ENCODE measurements at regions not wholly inside any gene's neighbourhood (a gene's known extent, or its start where the extent isn't known, plus 50 kb on each side); places are given as distances from the start of the nearest gene placed in this dataset.

DNA sequence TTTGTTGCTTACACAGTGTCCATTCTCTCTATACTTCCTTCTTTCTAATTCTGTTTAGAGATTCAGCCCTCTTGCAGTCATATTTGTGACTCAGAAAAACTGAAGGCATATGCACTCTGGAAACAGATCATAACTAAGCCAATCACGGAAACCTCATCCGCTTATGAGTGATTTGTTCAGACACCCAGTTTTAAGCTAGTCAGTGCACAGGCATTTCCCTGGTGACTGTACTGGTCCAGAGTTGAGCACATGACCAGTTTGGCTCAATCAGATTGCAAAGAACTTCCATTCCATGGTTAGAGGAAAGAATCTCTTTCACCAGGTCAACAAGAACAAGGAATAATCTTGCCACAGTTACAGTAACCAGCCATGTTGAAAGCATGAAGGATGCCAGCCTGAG, 69.2 kb upstream of the SGIP1 start:
- POLR2A ChIA-PET (ENCODE audit: partially characterized antibody), result no interaction called here
- H3K14ac ChIP-seq (ENCODE audit: insufficient read length), result no peak overlapping the region
- no peak overlapping the region for H3K4me3 ChIP-seq (ENCODE audit: extremely low read depth in 1 of 4, insufficient read depth in 2 of 4, low read depth in 3 of 4, low read length in 4 of 4)
- no peak overlapping the region for H4K5ac ChIP-seq (ENCODE audit: insufficient read length, low read depth, low read length)
- H2AFZ ChIP-seq (ENCODE audit: low read length), result no peak overlapping the region
- H3K79me1 ChIP-seq (ENCODE audit: low read depth, low read length), result no peaks in the 10 kb centered on the region
- H2BK15ac ChIP-seq (ENCODE audit: low read length), result no peak overlapping the region
- whole genome bisulfite sequencing, 2 experiments (ENCODE audit: extremely low coverage in 1 of 2, insufficient coverage in 1 of 2, insufficient read length in 1 of 2, insufficient replicate concordance in 2 of 2, low coverage in 1 of 2, low lambda C conversion rate in 2 of 2, missing lambda C conversion rate in 1 of 2), result 62% methylated on average over 2 of the region's 2 CpGs; no CpG with 5 or more reads in 1 of the 2 experiments
- H4K91ac ChIP-seq (replicated peaks; ENCODE audit: insufficient read length, low read length), result no peak overlapping the region
- H3K18ac ChIP-seq (ENCODE audit: extremely low read depth, low read length), result no peak overlapping the region
- no peak overlapping the region for H3K4me2 ChIP-seq (ENCODE audit: insufficient read depth in 1 of 2, low read depth in 2 of 2, low read length in 2 of 2)
- H3K27ac ChIP-seq (ENCODE audit: low read depth, low read length), result no peak overlapping the region
- no peak overlapping the region for H3K4ac ChIP-seq (replicated peaks; ENCODE audit: insufficient read length, low read depth, low read length)
- H4K20me1 ChIP-seq (replicated peaks in 1 of 2; ENCODE audit: control insufficient read depth in 1 of 2, insufficient read depth in 2 of 2, low read length in 2 of 2), result no peaks in the 10 kb centered on the region
- H3K79me2 ChIP-seq (ENCODE audit: control insufficient read depth in 1 of 2, insufficient read depth in 2 of 2, low read length in 2 of 2), result no peaks in the 10 kb centered on the region
- H4K8ac ChIP-seq (ENCODE audit: extremely low read depth, insufficient read depth, low read length), result no peak overlapping the region
- no peak overlapping the region for H3K56ac ChIP-seq (replicated peaks; ENCODE audit: insufficient read length, low read depth, low read length)
- H3K4me1 ChIP-seq (replicated peaks in 1 of 4; ENCODE audit: control insufficient read depth in 3 of 4, insufficient read depth in 4 of 4, low read length in 3 of 4), result no peaks in the 10 kb centered on the region
- H2BK12ac ChIP-seq (ENCODE audit: low read depth, low read length), result no peak overlapping the region
- H3K23ac ChIP-seq (ENCODE audit: insufficient read length), result no peak overlapping the region
- H2BK20ac ChIP-seq (ENCODE audit: low read length), result no peak overlapping the region
- no peaks in the 10 kb centered on the region for H3K27me3 ChIP-seq (replicated peaks in 1 of 4; ENCODE audit: control insufficient read depth in 3 of 4, extremely low read depth in 1 of 4, insufficient read depth in 3 of 4, low read length in 3 of 4)
- H3K9me3 ChIP-seq (ENCODE audit: insufficient read depth in 2 of 2, low read depth in 1 of 2, low read length in 1 of 2), result peaks cover 4 to 7% of the 10 kb centered on the region in 2 experiments; a peak in 3 of 4 replicates
- DNase-seq (ENCODE audit: low read depth in 1 of 2, low spot score in 2 of 2) (no peak), FAIRE-seq (no peak)
- H2AK5ac ChIP-seq (ENCODE audit: low read depth, low read length), result no peak overlapping the region
- no peak overlapping the region for H2BK5ac ChIP-seq (ENCODE audit: low read depth, low read length)
- H3K9ac ChIP-seq (replicated peaks in 1 of 4; ENCODE audit: extremely low read depth in 1 of 4, low read depth in 3 of 4, low read length in 3 of 4), result no peak overlapping the region
- CTCF ChIA-PET (ENCODE audit: partially characterized antibody), result interaction anchor here (0.8 to 1.2 kb wide), 3 partner anchors 181 to 222 kb away, joined by 3 to 4 read pairs (median 3); no protein-coding TSS in a partner anchor
- no peaks in the 10 kb centered on the region for H3K36me3 ChIP-seq (ENCODE audit: control insufficient read depth in 2 of 4, insufficient read depth in 4 of 4, low read length in 3 of 4)
- no peaks in the 10 kb centered on the region for H3K23me2 ChIP-seq (ENCODE audit: low read depth, low read length)
- H2BK120ac ChIP-seq (replicated peaks; ENCODE audit: low read depth, low read length), result no peak overlapping the region
- no peak for TF ChIP-seq KDM4A (IDR thresholded peaks at IDR 0.05; ENCODE audit: low read depth, low read length, severe bottlenecking)
- TF ChIP-seq, protein P1, sequence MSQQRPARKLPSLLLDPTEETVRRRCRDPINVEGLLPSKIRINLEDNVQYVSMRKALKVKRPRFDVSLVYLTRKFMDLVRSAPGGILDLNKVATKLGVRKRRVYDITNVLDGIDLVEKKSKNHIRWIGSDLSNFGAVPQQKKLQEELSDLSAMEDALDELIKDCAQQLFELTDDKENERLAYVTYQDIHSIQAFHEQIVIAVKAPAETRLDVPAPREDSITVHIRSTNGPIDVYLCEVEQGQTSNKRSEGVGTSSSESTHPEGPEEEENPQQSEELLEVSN (IDR thresholded peaks at IDR 0.05), result no peak
- TF ChIP-seq SIN3A (conservative IDR thresholded peaks at IDR 0.05 in 1 of 2, IDR thresholded peaks at IDR 0.05 in 1 of 2; ENCODE audit: low read depth in 1 of 2, low read length in 2 of 2), result no peak
- TF ChIP-seq RXRA (IDR thresholded peaks at IDR 0.05; ENCODE audit: insufficient read depth, low read depth, low read length), result no peak
- no peak for TF ChIP-seq RAD21 (IDR thresholded peaks at IDR 0.05 in 1 of 2, conservative IDR thresholded peaks at IDR 0.05 in 1 of 2; ENCODE audit: low read depth in 2 of 2, low read length in 2 of 2)
- TF ChIP-seq CREB1 (IDR thresholded peaks at IDR 0.05), result no peak

All from H1 (cell line).